AG10803 (cell line): ENCODE measurements at regions not wholly inside any gene's neighbourhood (a gene's known extent, or its start where the extent isn't known, plus 50 kb on each side); places are given as distances from the start of the nearest gene placed in this dataset.

Source experiments
- DNase-seq: peaks from one replicate; pipeline ENCODE4 v3.0.0; 2010; ENCODE audit warnings: low read depth
- H3K4me3 ChIP-seq: 2 replicates; pipeline ENCODE4 v1.5.1; 2011; ENCODE audit warnings: mild to moderate bottlenecking, low read length, control low read depth
- CTCF ChIP-seq: conservative IDR thresholded peaks from 2 replicates; pipeline ENCODE4 v1.5.1; 2011; ENCODE audit warnings: mild to moderate bottlenecking, low read length, control low read depth, inconsistent platforms

DNA sequence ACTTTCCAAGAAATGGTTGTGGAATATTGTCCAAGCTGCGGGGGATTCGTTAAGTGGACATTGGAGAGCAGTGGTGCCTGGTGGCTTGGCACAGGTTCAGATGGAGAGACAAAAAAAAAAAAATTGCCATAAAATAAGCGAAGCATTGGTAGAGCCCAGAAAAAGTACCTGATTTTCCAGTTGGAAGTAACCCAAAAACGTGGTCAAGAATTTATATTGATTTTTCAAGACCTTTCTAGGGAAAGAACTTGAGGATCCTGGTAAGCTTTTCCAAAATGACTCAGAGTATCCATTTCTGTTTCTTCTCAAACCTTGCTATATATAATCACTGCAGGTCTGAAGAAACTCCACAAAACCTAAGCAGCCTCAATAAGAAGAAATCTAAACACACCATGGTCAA, 94.6 kb downstream of the ING1 start:
- no peak for DNase-seq
- TF ChIP-seq CTCF = no peak
- no peak overlapping the region for H3K4me3 ChIP-seq

DNA sequence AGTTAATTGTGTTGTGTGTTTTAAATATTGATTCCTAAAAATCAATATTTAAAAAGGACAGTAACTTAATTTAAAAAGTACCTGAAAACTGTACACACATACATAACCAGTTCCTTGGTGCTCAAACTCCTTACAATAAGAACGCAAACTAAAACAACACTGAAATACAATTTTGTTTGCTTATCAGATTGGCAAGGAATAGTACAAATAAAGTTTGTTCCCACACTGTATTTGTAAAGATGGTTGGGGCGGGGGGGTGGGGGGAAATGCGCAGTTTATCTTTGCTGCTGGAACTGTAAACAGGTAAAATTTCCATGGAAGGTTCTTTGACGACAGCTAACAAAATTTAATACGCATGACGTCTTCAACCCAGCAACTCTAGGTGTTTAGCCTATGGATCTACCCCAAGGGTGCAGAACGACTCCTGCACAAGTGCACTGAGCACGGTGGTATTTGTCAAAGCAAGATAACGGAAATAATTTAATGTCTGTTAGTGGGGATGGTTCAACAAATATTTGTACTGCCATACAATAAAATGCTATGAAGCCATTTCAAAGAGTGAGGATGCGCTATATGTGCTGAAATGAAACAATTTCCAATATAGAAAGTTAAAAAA, 96.5 kb downstream of the ING1 start:
- no peak for TF ChIP-seq CTCF

DNA sequence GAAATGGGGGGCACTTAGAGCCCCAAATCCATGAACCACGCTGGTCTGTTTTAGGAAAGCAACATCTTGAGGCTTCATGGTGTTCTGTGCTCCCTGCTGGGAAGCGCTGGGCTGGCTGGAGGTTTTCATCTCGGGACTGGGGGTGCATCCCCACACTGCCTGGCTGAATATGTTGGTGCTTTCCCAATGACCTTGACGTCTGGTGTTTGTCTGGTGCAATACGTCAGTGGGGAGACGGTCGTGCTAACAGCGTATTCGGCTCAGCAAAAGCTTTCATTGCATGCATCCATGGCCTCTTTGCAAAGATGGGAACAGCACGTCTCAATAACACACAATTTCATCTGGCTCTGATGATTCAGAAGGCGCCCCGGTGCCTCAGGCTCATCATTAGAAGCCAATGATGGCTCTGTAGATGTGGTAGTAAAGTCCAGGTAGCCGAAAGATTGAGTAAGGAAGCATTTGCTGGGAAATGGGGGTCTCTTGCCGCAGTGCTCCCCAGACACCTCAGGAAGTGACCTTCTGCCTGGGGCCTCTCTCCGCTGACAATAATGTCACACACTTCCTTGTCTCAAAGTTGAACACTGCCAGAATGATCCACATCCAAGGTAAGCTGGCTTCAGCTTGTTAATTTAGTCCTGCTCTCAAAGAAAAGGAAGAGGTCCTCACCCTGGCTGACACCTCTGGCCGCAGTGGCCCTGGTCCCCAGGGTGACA, 97.7 kb downstream of the ING1 start:
- DNase-seq = no peak
- TF ChIP-seq CTCF = no peak
- H3K4me3 ChIP-seq = no peak overlapping the region

More for the DNA sequence above, 96.5 kb downstream of the ING1 start:
- DNase-seq = no peak
- no peak overlapping the region for H3K4me3 ChIP-seq

DNA sequence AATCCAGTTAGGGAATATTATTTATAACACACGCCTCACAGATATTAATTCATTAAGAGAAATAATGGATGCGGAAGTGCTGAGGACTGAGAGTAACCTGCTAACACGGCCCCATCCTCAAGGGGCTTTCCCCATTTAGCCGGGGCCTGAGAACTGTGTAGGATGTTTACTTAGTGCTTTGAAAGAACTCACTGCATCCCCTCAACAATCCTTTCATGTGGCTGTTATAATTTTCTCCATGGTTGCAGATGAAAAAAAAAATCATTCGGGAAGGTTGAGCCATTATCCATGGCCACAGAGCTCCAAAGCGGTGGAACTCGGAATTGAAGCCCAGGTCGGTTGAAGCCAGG, 98.2 kb downstream of the ING1 start:
- DNase-seq = no peak

GRCh38 chr13:110812121-110812868, 98.8 kb downstream of the ING1 start:
- peak overlapping the region; percentile 36 for H3K4me3 ChIP-seq
- no peak for TF ChIP-seq CTCF
- peak; percentile 17 for DNase-seq

More for the DNA sequence above, 98.2 kb downstream of the ING1 start:
- H3K4me3 ChIP-seq = no peak overlapping the region
- no peak for TF ChIP-seq CTCF

DNA sequence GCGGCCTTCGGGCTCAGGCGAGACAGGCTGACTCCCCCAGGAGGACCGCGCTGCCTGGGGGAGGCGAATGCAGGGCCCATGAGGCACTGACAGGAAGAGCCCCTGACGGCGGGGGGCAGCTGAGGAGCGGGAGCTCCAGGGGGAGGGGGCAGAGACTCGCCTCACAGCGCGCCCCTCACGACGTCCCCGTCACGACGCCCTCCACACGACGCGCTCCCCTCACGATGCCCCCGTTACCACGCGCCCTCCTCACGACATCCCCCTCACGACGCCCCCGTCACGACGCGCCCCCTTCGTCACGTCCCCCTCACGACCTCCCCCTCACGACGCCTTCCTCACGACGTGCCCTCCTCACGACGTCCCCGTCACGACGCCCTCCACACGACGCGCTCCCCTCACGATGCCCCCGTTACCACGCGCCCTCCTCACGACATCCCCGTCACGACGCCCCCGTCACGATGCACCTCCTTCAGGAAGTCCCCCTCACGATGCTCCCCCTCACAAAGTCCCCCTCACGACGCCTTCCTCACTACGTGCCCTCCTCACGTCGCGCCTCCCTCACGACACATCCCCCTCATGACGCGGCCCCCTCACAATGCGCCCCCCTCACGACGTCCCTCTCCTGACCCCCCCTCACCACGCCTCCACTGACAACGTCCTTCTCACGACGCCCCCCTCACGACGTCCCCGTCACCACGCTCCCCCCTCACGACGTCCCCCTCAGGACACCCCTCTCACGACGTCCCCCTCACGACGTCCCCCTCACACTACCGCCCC, 99.6 kb downstream of the ING1 start:
- no peak for TF ChIP-seq CTCF
- DNase-seq = no peak
- H3K4me3 ChIP-seq = peak overlapping the region; percentile 36
